ENCODE measurements at regions not wholly inside any gene's neighbourhood (a gene's known extent, or its start where the extent isn't known, plus 50 kb on each side); places are given as distances from the start of the nearest gene placed in this dataset.

DNA sequence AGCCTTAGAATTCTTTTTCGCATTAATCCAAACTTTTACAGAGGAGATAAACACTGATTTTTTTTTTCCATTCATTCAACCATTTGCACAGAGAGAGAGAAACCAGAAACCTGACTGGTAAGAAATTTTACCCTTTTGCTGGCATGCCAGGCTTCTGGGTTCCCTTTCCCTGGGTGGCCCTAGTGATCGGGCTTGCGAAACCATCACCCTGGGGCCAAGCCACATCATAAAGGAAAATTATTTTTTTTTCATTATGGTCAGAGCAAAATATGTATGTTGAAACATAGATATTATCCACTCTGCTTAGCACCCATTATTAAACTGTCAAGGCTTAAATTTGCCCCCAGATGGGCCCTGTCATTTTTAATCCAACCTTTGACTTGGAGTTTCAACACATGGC, 55.4 kb upstream of the INHBA start:
- H3K4me1 ChIP-seq = no peaks in the 10 kb centered on the region
- DNase-seq = no peak
- peaks cover 6 to 44% (median 36%) of the 10 kb centered on the region in 8 donors for H3K9me3 ChIP-seq
- H3K4me3 ChIP-seq = no peak overlapping the region
- no peaks in the 10 kb centered on the region for H3K36me3 ChIP-seq
- no peak overlapping the region for H3K27ac ChIP-seq
- H3K27me3 ChIP-seq (replicated peaks in 1 of 7) = no peaks in the 10 kb centered on the region
- WGBS, 5 donors = 58 to 79% (median 69%) methylated on average over 3 of the region's 3 CpGs
- TF ChIP-seq, protein P1, sequence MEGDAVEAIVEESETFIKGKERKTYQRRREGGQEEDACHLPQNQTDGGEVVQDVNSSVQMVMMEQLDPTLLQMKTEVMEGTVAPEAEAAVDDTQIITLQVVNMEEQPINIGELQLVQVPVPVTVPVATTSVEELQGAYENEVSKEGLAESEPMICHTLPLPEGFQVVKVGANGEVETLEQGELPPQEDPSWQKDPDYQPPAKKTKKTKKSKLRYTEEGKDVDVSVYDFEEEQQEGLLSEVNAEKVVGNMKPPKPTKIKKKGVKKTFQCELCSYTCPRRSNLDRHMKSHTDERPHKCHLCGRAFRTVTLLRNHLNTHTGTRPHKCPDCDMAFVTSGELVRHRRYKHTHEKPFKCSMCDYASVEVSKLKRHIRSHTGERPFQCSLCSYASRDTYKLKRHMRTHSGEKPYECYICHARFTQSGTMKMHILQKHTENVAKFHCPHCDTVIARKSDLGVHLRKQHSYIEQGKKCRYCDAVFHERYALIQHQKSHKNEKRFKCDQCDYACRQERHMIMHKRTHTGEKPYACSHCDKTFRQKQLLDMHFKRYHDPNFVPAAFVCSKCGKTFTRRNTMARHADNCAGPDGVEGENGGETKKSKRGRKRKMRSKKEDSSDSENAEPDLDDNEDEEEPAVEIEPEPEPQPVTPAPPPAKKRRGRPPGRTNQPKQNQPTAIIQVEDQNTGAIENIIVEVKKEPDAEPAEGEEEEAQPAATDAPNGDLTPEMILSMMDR (IDR thresholded peaks at IDR 0.05 in 8 of 11, conservative IDR thresholded peaks at IDR 0.05 in 3 of 11) = no peak
- no peak for TF ChIP-seq POLR2AphosphoS5 (IDR thresholded peaks at IDR 0.05)
- no peak for TF ChIP-seq POLR2A (IDR thresholded peaks at IDR 0.05)
- intact Hi-C loops (cut with DNase I; ENCODE audit: low total_unique reads) = no loop called here

DNA sequence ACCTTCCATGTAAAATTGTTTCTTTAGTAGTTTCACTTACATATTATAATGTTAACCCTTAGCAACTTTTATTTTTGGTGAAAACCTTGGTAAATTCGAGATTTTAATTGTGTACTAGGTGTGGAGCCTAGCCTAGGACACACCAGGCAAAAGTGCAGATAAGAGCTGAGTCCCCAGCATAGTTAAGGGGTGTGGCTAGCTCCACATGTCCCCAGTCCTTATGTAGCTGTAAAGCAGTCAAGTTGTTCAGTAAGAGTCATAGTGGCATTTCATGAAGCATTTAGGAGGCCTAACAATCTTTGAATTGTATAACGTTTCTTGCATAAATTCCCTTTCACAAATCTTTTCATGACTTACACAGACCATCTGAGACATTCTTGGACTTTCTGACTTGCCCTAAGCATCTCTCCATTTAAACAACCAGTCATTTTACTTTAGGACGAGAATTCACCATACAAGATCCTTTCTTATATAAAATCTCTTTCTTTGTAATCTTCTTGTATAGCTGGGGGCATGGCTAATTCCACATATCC, 53.8 kb upstream of the INHBA start:
- no peak overlapping the region for H3K27ac ChIP-seq
- TF ChIP-seq, protein P1 (IDR thresholded peaks at IDR 0.05 in 8 of 11, conservative IDR thresholded peaks at IDR 0.05 in 3 of 11) = no peak
- TF ChIP-seq POLR2A (IDR thresholded peaks at IDR 0.05) = no peak
- TF ChIP-seq POLR2AphosphoS5 (IDR thresholded peaks at IDR 0.05) = no peak
- H3K36me3 ChIP-seq = no peaks in the 10 kb centered on the region
- no peak for DNase-seq
- peaks cover 6 to 44% (median 36%) of the 10 kb centered on the region in 8 donors for H3K9me3 ChIP-seq
- WGBS, 5 donors = 62 to 82% (median 72%) methylated on average over 3 of the region's 3 CpGs
- no peak overlapping the region for H3K4me3 ChIP-seq
- intact Hi-C loops (cut with DNase I; ENCODE audit: low total_unique reads) = no loop called here
- H3K4me1 ChIP-seq = no peaks in the 10 kb centered on the region
- no peaks in the 10 kb centered on the region for H3K27me3 ChIP-seq (replicated peaks in 1 of 7)

- 77 to 93% (median 87%) methylated on average over 1 of the region's 1 CpG for WGBS, 5 donors
- DNase-seq = no peak
- Histone ChIP-seq H3K27ac (no peak overlapping the region), H3K9me3 (peaks cover 6 to 44% (median 36%) of the 10 kb centered on the region in 8 donors), H3K4me1 (no peaks in the 10 kb centered on the region), H3K36me3 (no peaks in the 10 kb centered on the region), H3K4me3 (no peak overlapping the region), H3K27me3 (replicated peaks in 1 of 7) (no peaks in the 10 kb centered on the region)
- intact Hi-C loops (cut with DNase I; ENCODE audit: low total_unique reads) = no loop called here
- TF ChIP-seq POLR2A (IDR thresholded peaks at IDR 0.05) (no peak), POLR2AphosphoS5 (IDR thresholded peaks at IDR 0.05) (no peak)
- TF ChIP-seq, protein P1 (IDR thresholded peaks at IDR 0.05 in 8 of 11, conservative IDR thresholded peaks at IDR 0.05 in 3 of 11) = no peak
Observed at GRCh38 chr7:41755096-41755495, 52.2 kb upstream of the INHBA start.

GRCh38 chr7:41754046-41754445, 51.2 kb upstream of the INHBA start:
- Histone ChIP-seq H3K27me3 (replicated peaks in 1 of 7) (no peaks in the 10 kb centered on the region), H3K36me3 (no peaks in the 10 kb centered on the region), H3K4me1 (no peaks in the 10 kb centered on the region), H3K27ac (no peak overlapping the region), H3K9me3 (peaks cover 6 to 44% (median 36%) of the 10 kb centered on the region in 8 donors), H3K4me3 (no peak overlapping the region)
- TF ChIP-seq POLR2A (IDR thresholded peaks at IDR 0.05) (no peak), POLR2AphosphoS5 (IDR thresholded peaks at IDR 0.05) (no peak)
- TF ChIP-seq, protein P1 (IDR thresholded peaks at IDR 0.05 in 8 of 11, conservative IDR thresholded peaks at IDR 0.05 in 3 of 11) = no peak
- DNase-seq = no peak
- intact Hi-C loops (cut with DNase I; ENCODE audit: low total_unique reads) = no loop called here

All from spleen (tissue), 11 donors.